DOHH2 (cell line): ENCODE measurements at regions not wholly inside any gene's neighbourhood (a gene's known extent, or its start where the extent isn't known, plus 50 kb on each side); places are given as distances from the start of the nearest gene placed in this dataset.

ENCODE experiments used
- H3F3A ChIP-seq: fragments of 200-600 bp; sonication (generic), shearing (Covaris generic); 2 replicates; pipeline ENCODE4 v1.6.0; 2016; ENCODE audit warnings: antibody characterized with exemption, mild to moderate bottlenecking; ENCODE audit not compliant: control insufficient read depth, insufficient read depth
- H3K27ac ChIP-seq: fragments of 200-600 bp; sonication (generic); 2 replicates; pipeline ENCODE4 v1.5.1; 2014; ENCODE audit warnings: low read depth, mild to moderate bottlenecking, low read length, moderate library complexity
- H3K27me3 ChIP-seq: fragments of 200-600 bp; sonication (generic); 2 replicates; pipeline ENCODE4 v1.6.1; 2014; ENCODE audit warnings: mild to moderate bottlenecking, low read length, mixed read lengths; ENCODE audit not compliant: control insufficient read depth
- H3K36me3 ChIP-seq: fragments of 200-600 bp; sonication (generic); 2 replicates; pipeline ENCODE4 v1.6.1; 2014; ENCODE audit warnings: mild to moderate bottlenecking, low read length, moderate library complexity, mixed read lengths; ENCODE audit not compliant: control insufficient read depth
- H3K4me1 ChIP-seq: fragments of 200-600 bp; sonication (generic); 2 replicates; pipeline ENCODE4 v1.6.1; 2014; ENCODE audit warnings: mild to moderate bottlenecking, low read length, mixed read lengths; ENCODE audit not compliant: control insufficient read depth
- H3K4me2 ChIP-seq: fragments of 200-600 bp; sonication (generic); 2 replicates; pipeline ENCODE4 v1.6.0; 2014; ENCODE audit warnings: mild to moderate bottlenecking, low read length, moderate library complexity
- H3K4me3 ChIP-seq: fragments of 200-600 bp; sonication (generic); 2 replicates; pipeline ENCODE4 v1.5.1; 2014; ENCODE audit warnings: mild to moderate bottlenecking, low read length, mixed read lengths
- H3K79me2 ChIP-seq: fragments of 200-600 bp; sonication (generic); 2 replicates; pipeline ENCODE4 v1.6.1; 2014; ENCODE audit warnings: mild to moderate bottlenecking, low read length, mixed read lengths; ENCODE audit not compliant: control insufficient read depth
- H3K9me2 ChIP-seq: fragments of 200-600 bp; sonication (generic); replicated peaks from 2 replicates; pipeline ENCODE4 v1.6.1; 2014; ENCODE audit warnings: mild to moderate bottlenecking, low read length, mixed read lengths; ENCODE audit not compliant: control insufficient read depth
- H3K9me3 ChIP-seq: fragments of 200-600 bp; sonication (generic); 2 replicates; pipeline ENCODE4 v1.6.1; 2014; ENCODE audit warnings: antibody characterized with exemption, low read length, mixed read lengths; ENCODE audit not compliant: control insufficient read depth, insufficient read depth
- H4K20me1 ChIP-seq: fragments of 200-600 bp; sonication (generic); 2 replicates; pipeline ENCODE4 v1.6.0; 2014; ENCODE audit warnings: low read depth, mild to moderate bottlenecking, antibody characterized with exemption, low read length, moderate library complexity; ENCODE audit not compliant: control insufficient read depth, insufficient read depth
- EZH2phosphoT487 ChIP-seq: fragments of 200-600 bp; sonication (generic); IDR thresholded peaks from 2 replicates; pipeline ENCODE4 v1.6.1; 2017; ENCODE audit warnings: borderline replicate concordance, mild to moderate bottlenecking, antibody characterized with exemption, low read length, moderate library complexity, mixed read lengths
- TF ChIP-seq, protein P1 (sequence below): fragments of 200-600 bp; sonication (generic); IDR thresholded peaks from one replicate; pipeline ENCODE4 v1.5.1; 2014; ENCODE audit warnings: antibody characterized with exemption, mild to moderate bottlenecking, low read depth, low read length; ENCODE audit not compliant: poor library complexity, severe bottlenecking

DNA sequence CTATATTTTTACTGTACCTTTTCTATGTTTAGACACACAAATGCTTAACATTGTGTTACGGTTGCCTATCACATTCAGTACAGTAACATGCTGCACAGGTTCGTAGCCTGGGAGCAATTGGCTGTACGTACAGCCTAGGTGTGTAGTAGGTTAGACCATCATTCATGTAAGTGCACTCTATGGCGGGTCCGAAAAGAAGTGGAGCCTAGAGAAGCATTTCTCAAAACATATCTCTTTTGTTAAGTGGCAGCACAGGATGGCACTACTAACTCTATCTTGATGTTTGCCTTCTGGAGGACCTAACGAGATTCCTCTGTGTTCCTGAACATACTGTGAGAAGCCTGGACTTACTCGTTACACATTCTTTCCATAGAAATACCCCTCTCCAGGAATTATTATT lies 132.3 kb upstream of the ADPGK start:
- no peak overlapping the region for H3K27ac ChIP-seq

DNA sequence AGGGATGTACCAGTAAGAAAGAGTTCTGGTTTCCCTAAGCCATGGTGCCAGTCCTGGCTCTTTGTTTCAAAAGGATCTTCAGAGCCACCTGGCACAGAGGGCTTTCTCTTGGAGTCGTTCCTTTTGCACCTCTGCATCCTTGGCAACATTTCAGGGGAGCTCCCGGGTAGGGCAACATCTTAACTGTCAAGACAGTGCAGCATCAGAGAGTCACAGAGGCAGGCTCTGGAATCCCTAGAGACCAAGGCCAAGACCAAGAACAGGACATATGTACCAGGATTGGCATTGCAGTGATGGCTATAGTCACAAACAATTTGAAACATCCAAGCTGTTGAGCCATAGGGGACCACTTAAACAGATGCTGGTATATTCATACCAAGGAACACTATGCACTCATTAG lies 129.4 kb upstream of the ADPGK start:
- H3K36me3 ChIP-seq = no peaks in the 10 kb centered on the region
- no peaks in the 10 kb centered on the region for H3K9me2 ChIP-seq
- H3K4me1 ChIP-seq = no peaks in the 10 kb centered on the region
- no peaks in the 10 kb centered on the region for H3K79me2 ChIP-seq
- H3K4me3 ChIP-seq = no peak overlapping the region
- no peaks in the 10 kb centered on the region for H4K20me1 ChIP-seq
- H3K9me3 ChIP-seq = no peaks in the 10 kb centered on the region
- H3K27ac ChIP-seq = no peak overlapping the region
- no peak overlapping the region for H3K4me2 ChIP-seq
- no peaks in the 10 kb centered on the region for H3F3A ChIP-seq
- TF ChIP-seq EZH2phosphoT487 = no peak
- TF ChIP-seq, protein P1, sequence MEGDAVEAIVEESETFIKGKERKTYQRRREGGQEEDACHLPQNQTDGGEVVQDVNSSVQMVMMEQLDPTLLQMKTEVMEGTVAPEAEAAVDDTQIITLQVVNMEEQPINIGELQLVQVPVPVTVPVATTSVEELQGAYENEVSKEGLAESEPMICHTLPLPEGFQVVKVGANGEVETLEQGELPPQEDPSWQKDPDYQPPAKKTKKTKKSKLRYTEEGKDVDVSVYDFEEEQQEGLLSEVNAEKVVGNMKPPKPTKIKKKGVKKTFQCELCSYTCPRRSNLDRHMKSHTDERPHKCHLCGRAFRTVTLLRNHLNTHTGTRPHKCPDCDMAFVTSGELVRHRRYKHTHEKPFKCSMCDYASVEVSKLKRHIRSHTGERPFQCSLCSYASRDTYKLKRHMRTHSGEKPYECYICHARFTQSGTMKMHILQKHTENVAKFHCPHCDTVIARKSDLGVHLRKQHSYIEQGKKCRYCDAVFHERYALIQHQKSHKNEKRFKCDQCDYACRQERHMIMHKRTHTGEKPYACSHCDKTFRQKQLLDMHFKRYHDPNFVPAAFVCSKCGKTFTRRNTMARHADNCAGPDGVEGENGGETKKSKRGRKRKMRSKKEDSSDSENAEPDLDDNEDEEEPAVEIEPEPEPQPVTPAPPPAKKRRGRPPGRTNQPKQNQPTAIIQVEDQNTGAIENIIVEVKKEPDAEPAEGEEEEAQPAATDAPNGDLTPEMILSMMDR = no peak
- H3K27me3 ChIP-seq = peaks cover 3% of the 10 kb centered on the region; the same call in 1 of the 2 replicates

More for the DNA sequence above, 132.3 kb upstream of the ADPGK start:
- H3K4me1 ChIP-seq = no peaks in the 10 kb centered on the region
- no peaks in the 10 kb centered on the region for H3K36me3 ChIP-seq
- H3F3A ChIP-seq = no peaks in the 10 kb centered on the region
- H3K4me3 ChIP-seq = no peak overlapping the region
- no peaks in the 10 kb centered on the region for H3K9me2 ChIP-seq
- H3K79me2 ChIP-seq = no peaks in the 10 kb centered on the region
- TF ChIP-seq, protein P1 = no peak
- no peak for TF ChIP-seq EZH2phosphoT487
- no peaks in the 10 kb centered on the region for H3K9me3 ChIP-seq
- H3K27me3 ChIP-seq = no peaks in the 10 kb centered on the region
- no peaks in the 10 kb centered on the region for H4K20me1 ChIP-seq
- H3K4me2 ChIP-seq = no peak overlapping the region

DNA sequence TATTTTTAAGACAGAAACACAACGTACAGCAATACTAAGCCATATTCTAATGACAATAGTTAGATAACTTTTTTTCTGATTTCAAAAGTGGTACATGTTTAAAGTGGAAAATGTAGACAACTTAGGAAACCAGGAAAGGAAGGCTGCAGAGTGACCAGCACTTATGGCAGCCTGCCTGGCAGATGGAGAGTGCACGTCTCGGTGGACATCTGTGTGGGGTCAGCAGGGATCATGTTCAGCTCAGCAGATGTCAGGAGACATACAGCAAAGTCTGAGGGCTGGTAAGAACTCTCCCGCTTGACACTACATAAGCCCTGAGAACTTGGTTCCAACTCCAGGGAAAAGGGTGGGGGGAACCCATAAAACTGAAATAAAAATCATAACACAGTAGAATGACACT lies 128.6 kb upstream of the ADPGK start:
- no peaks in the 10 kb centered on the region for H4K20me1 ChIP-seq
- no peaks in the 10 kb centered on the region for H3K9me2 ChIP-seq
- no peaks in the 10 kb centered on the region for H3K9me3 ChIP-seq
- H3K36me3 ChIP-seq = no peaks in the 10 kb centered on the region
- no peak overlapping the region for H3K4me3 ChIP-seq
- H3K79me2 ChIP-seq = no peaks in the 10 kb centered on the region
- peaks cover 3% of the 10 kb centered on the region; the same call in 1 of the 2 replicates for H3K27me3 ChIP-seq
- no peak overlapping the region for H3K27ac ChIP-seq
- TF ChIP-seq, protein P1 = no peak
- TF ChIP-seq EZH2phosphoT487 = no peak
- H3K4me1 ChIP-seq = no peaks in the 10 kb centered on the region
- H3K4me2 ChIP-seq = no peak overlapping the region
- no peaks in the 10 kb centered on the region for H3F3A ChIP-seq

DNA sequence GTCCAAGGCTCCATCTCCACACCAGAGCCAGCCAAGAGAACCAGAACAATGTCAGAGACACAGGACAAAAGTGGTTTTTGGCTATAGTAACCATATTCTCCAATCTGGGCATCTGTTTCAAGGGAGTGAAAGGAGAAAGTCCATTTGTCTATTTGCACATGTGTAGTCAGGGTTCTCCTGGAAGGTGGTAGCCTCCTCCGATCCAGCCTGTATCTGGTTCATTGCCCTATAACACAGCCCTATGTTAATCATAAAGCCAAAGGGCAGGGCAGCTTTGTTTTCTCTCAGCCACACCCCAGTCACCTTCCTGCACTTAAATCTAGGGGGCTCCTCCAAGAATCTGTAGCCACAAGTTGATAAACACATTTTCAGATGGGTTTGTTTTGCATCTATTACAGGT lies 128.1 kb upstream of the ADPGK start:
- Histone ChIP-seq H3K9me3 (no peaks in the 10 kb centered on the region), H3K36me3 (no peaks in the 10 kb centered on the region), H3K4me3 (no peak overlapping the region), H3F3A (no peaks in the 10 kb centered on the region), H3K4me2 (no peak overlapping the region), H3K4me1 (no peaks in the 10 kb centered on the region), H3K9me2 (no peaks in the 10 kb centered on the region), H4K20me1 (no peaks in the 10 kb centered on the region), H3K27me3 (peaks cover 3% of the 10 kb centered on the region; the same call in 1 of the 2 replicates), H3K27ac (no peak overlapping the region), H3K79me2 (no peaks in the 10 kb centered on the region)
- TF ChIP-seq, protein P1 = no peak
- no peak for TF ChIP-seq EZH2phosphoT487
